ENCODE measurements at regions not wholly inside any gene's neighbourhood (a gene's known extent, or its start where the extent isn't known, plus 50 kb on each side); places are given as distances from the start of the nearest gene placed in this dataset.

- no peaks in the 10 kb centered on the region for H3K4me1 Mint-ChIP-seq
- POLR2A ChIA-PET: no interaction called here
- ATAC-seq: no peak
- H3K27ac Mint-ChIP-seq: no peak overlapping the region
- peaks cover 31% of the 10 kb centered on the region for H3K9me3 Mint-ChIP-seq
- no peak for DNase-seq (ENCODE audit: low spot score)
- H3K36me3 Mint-ChIP-seq: peaks cover 13% of the 10 kb centered on the region
- H3K4me3 Mint-ChIP-seq: no peak overlapping the region
- no peaks in the 10 kb centered on the region for H3K27me3 Mint-ChIP-seq (ENCODE audit: low read depth)
- CTCF ChIA-PET: no interaction called here
- TF ChIP-seq, protein P1, sequence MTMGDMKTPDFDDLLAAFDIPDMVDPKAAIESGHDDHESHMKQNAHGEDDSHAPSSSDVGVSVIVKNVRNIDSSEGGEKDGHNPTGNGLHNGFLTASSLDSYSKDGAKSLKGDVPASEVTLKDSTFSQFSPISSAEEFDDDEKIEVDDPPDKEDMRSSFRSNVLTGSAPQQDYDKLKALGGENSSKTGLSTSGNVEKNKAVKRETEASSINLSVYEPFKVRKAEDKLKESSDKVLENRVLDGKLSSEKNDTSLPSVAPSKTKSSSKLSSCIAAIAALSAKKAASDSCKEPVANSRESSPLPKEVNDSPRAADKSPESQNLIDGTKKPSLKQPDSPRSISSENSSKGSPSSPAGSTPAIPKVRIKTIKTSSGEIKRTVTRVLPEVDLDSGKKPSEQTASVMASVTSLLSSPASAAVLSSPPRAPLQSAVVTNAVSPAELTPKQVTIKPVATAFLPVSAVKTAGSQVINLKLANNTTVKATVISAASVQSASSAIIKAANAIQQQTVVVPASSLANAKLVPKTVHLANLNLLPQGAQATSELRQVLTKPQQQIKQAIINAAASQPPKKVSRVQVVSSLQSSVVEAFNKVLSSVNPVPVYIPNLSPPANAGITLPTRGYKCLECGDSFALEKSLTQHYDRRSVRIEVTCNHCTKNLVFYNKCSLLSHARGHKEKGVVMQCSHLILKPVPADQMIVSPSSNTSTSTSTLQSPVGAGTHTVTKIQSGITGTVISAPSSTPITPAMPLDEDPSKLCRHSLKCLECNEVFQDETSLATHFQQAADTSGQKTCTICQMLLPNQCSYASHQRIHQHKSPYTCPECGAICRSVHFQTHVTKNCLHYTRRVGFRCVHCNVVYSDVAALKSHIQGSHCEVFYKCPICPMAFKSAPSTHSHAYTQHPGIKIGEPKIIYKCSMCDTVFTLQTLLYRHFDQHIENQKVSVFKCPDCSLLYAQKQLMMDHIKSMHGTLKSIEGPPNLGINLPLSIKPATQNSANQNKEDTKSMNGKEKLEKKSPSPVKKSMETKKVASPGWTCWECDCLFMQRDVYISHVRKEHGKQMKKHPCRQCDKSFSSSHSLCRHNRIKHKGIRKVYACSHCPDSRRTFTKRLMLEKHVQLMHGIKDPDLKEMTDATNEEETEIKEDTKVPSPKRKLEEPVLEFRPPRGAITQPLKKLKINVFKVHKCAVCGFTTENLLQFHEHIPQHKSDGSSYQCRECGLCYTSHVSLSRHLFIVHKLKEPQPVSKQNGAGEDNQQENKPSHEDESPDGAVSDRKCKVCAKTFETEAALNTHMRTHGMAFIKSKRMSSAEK (CRISPR knock-in tag; IDR thresholded peaks at IDR 0.05; ENCODE audit: borderline replicate concordance): no peak
- no peak for TF ChIP-seq OVOL2 (CRISPR knock-in tag; IDR thresholded peaks at IDR 0.05; ENCODE audit: borderline replicate concordance)
- TF ChIP-seq ZNF423 (CRISPR knock-in tag; IDR thresholded peaks at IDR 0.05): no peak
- no peak for TF ChIP-seq ZNF232 (CRISPR knock-in tag; IDR thresholded peaks at IDR 0.05)
- TF ChIP-seq MYBL2 (CRISPR knock-in tag; IDR thresholded peaks at IDR 0.05): no peak
- TF ChIP-seq IRF2 (CRISPR knock-in tag; IDR thresholded peaks at IDR 0.05; ENCODE audit: borderline replicate concordance, low read depth): no peak
- no peak for TF ChIP-seq RORB (CRISPR knock-in tag; IDR thresholded peaks at IDR 0.05)
- no peak for TF ChIP-seq RELA (CRISPR knock-in tag; IDR thresholded peaks at IDR 0.05; ENCODE audit: borderline replicate concordance)
- no peak for TF ChIP-seq MXD4 (CRISPR knock-in tag; IDR thresholded peaks at IDR 0.05; ENCODE audit: borderline replicate concordance)
- no peak for TF ChIP-seq SOX15 (CRISPR knock-in tag; IDR thresholded peaks at IDR 0.05)
- no peak for TF ChIP-seq CTCF (IDR thresholded peaks at IDR 0.05)
- no peak for TF ChIP-seq ATF2 (CRISPR knock-in tag; IDR thresholded peaks at IDR 0.05; ENCODE audit: borderline replicate concordance, low read depth)
- no peak for TF ChIP-seq ERG (CRISPR knock-in tag; IDR thresholded peaks at IDR 0.05)
- TF ChIP-seq, protein P2, sequence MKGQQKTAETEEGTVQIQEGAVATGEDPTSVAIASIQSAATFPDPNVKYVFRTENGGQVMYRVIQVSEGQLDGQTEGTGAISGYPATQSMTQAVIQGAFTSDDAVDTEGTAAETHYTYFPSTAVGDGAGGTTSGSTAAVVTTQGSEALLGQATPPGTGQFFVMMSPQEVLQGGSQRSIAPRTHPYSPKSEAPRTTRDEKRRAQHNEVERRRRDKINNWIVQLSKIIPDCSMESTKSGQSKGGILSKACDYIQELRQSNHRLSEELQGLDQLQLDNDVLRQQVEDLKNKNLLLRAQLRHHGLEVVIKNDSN (CRISPR knock-in tag; IDR thresholded peaks at IDR 0.05): no peak
- no peak for TF ChIP-seq ZNF121 (CRISPR knock-in tag; IDR thresholded peaks at IDR 0.05)
- no peak for TF ChIP-seq GRHL2 (CRISPR knock-in tag; IDR thresholded peaks at IDR 0.05; ENCODE audit: insufficient replicate concordance, severe bottlenecking)
Observed at GRCh38 chr2:36178384-36178783, 177.2 kb upstream of the CRIM1 start.

- Mint-ChIP-seq H3K4me3 (no peak overlapping the region), H3K36me3 (peaks cover 13% of the 10 kb centered on the region), H3K9me3 (peaks cover 31% of the 10 kb centered on the region), H3K27me3 (ENCODE audit: low read depth) (no peaks in the 10 kb centered on the region), H3K4me1 (no peaks in the 10 kb centered on the region), H3K27ac (no peak overlapping the region)
- TF ChIP-seq NR3C1 (CRISPR knock-in tag; conservative IDR thresholded peaks at IDR 0.05; ENCODE audit: low read depth): no peak
- TF ChIP-seq CREM (CRISPR knock-in tag; IDR thresholded peaks at IDR 0.05): no peak
- POLR2A ChIA-PET: no interaction called here
- ATAC-seq (no peak), DNase-seq (ENCODE audit: low spot score) (no peak)
- CTCF ChIA-PET: no interaction called here
Observed at GRCh38 chr2:36177282-36177681, 178.3 kb upstream of the CRIM1 start.

All from WTC11 (cell line).